HG03060 (cell line): ENCODE measurements at regions not wholly inside any gene's neighbourhood (a gene's known extent, or its start where the extent isn't known, plus 50 kb on each side); places are given as distances from the start of the nearest gene placed in this dataset.
"Not testable (repeated sequence)": the region's sequence is repeated elsewhere in the genome, so short reads cannot be mapped to it uniquely, and the experiment has no call there.

Source experiments
- ATAC-seq: cut with Tn5 transposase; IDR thresholded peaks from one replicate; pipeline ENCODE4 v1.9.1; 2021; ENCODE audit warnings: low read depth, moderate number of reproducible peaks; ENCODE audit not compliant: unreplicated experiment

GRCh38 chr6:139522511-139523220 is 148.2 kb upstream of the CITED2 start:
- ATAC-seq: no peak

- ATAC-seq: no peak
These were observed 146.9 kb upstream of the CITED2 start for GRCh38 chr6:139521338-139521737.

- no peak for ATAC-seq
These were observed 145.9 kb upstream of the CITED2 start for GRCh38 chr6:139520321-139520768.

GRCh38 chr6:139519571-139520031 is 145.2 kb upstream of the CITED2 start:
- ATAC-seq: no peak

GRCh38 chr6:139519097-139519496 is 144.6 kb upstream of the CITED2 start:
- ATAC-seq: no peak

- ATAC-seq: no peak
These were observed 144.2 kb upstream of the CITED2 start for GRCh38 chr6:139518556-139519091.

- ATAC-seq: not testable (repeated sequence)
These were observed 143.6 kb upstream of the CITED2 start for GRCh38 chr6:139517998-139518555.

GRCh38 chr6:139515511-139515910 is 141.1 kb upstream of the CITED2 start:
- no peak for ATAC-seq

- ATAC-seq: no peak
These were observed 140.4 kb upstream of the CITED2 start for GRCh38 chr6:139514819-139515218.

- no peak for ATAC-seq
These were observed 135.8 kb upstream of the CITED2 start for GRCh38 chr6:139510040-139510790.

- no peak for ATAC-seq
These were observed 134.7 kb upstream of the CITED2 start for GRCh38 chr6:139509167-139509566.

- no peak for ATAC-seq
These were observed 134.1 kb upstream of the CITED2 start for GRCh38 chr6:139508576-139508975.

GRCh38 chr6:139508023-139508422 is 133.6 kb upstream of the CITED2 start:
- ATAC-seq: no peak

- no peak for ATAC-seq
These were observed 126.5 kb upstream of the CITED2 start for GRCh38 chr6:139500977-139501376.

GRCh38 chr6:139498715-139499114 is 124.3 kb upstream of the CITED2 start:
- ATAC-seq: no peak

GRCh38 chr6:139497345-139497961 is 123.0 kb upstream of the CITED2 start:
- ATAC-seq: no peak

GRCh38 chr6:139496654-139497344 is 122.4 kb upstream of the CITED2 start:
- no peak for ATAC-seq

GRCh38 chr6:139494376-139494990 is 120.0 kb upstream of the CITED2 start:
- no peak for ATAC-seq

- no peak for ATAC-seq
These were observed 116.0 kb upstream of the CITED2 start for GRCh38 chr6:139490482-139490881.

GRCh38 chr6:139486476-139486799 is 112.0 kb upstream of the CITED2 start:
- ATAC-seq: no peak
